H9 (cell line): ENCODE measurements at regions not wholly inside any gene's neighbourhood (a gene's known extent, or its start where the extent isn't known, plus 50 kb on each side); places are given as distances from the start of the nearest gene placed in this dataset.

ENCODE experiments used
- DNase-seq: peaks from one replicate; pipeline ENCODE4 v3.0.0-alpha.2; 2017
- H2AFZ ChIP-seq: one replicate; pipeline ENCODE4 v1.6.1; 2013; ENCODE audit warnings: mild to moderate bottlenecking, low read length, control low read depth, moderate library complexity
- H2AK5ac ChIP-seq: 2 replicates; pipeline ENCODE4 v1.6.1; 2013; ENCODE audit warnings: low read length, control low read depth, mixed read lengths; ENCODE audit not compliant: insufficient read length
- H2BK120ac ChIP-seq: one replicate; pipeline ENCODE4 v1.6.1; 2013; ENCODE audit warnings: low read depth, mild to moderate bottlenecking, low read length, control low read depth, inconsistent platforms; ENCODE audit not compliant: poor library complexity, severe bottlenecking
- H2BK12ac ChIP-seq: 2 replicates; pipeline ENCODE4 v1.6.1; 2013; ENCODE audit warnings: low read length, control low read depth, mixed read lengths, low read depth; ENCODE audit not compliant: insufficient read length
- H2BK15ac ChIP-seq: 2 replicates; pipeline ENCODE4 v1.6.1; 2013; ENCODE audit warnings: low read depth, low read length, control low read depth
- H2BK20ac ChIP-seq: one replicate; pipeline ENCODE4 v1.6.1; 2013; ENCODE audit warnings: low read depth, mild to moderate bottlenecking, low read length, control low read depth, inconsistent platforms; ENCODE audit not compliant: poor library complexity, severe bottlenecking
- H2BK5ac ChIP-seq: 2 replicates; pipeline ENCODE4 v1.6.1; 2013; ENCODE audit warnings: low read length, control low read depth, mixed read lengths; ENCODE audit not compliant: insufficient read length
- H3K14ac ChIP-seq: 2 replicates; pipeline ENCODE4 v1.6.1; 2013; ENCODE audit warnings: low read length, control low read depth; ENCODE audit not compliant: insufficient read depth
- H3K18ac ChIP-seq: 2 replicates; pipeline ENCODE4 v1.6.1; 2013; ENCODE audit warnings: low read depth, mild to moderate bottlenecking, mixed read lengths, low read length, control low read depth; ENCODE audit not compliant: insufficient read length
- H3K23ac ChIP-seq: 2 replicates; pipeline ENCODE4 v1.6.1; 2013; ENCODE audit warnings: low read length, control low read depth, mixed read lengths, low read depth; ENCODE audit not compliant: insufficient read length
- H3K23me2 ChIP-seq: 2 replicates; pipeline ENCODE4 v1.6.1; 2013; ENCODE audit warnings: low read depth, mild to moderate bottlenecking, mixed read lengths, low read length, control low read depth; ENCODE audit not compliant: insufficient read length, poor library complexity, severe bottlenecking
- H3K27ac ChIP-seq: 2 replicates; pipeline ENCODE4 v1.5.1; 2013; ENCODE audit warnings: low read length, control low read depth, mixed read lengths, low read depth; ENCODE audit not compliant: insufficient read length
- H3K27me3 ChIP-seq: 2 replicates; pipeline ENCODE4 v1.6.1; 2013; ENCODE audit warnings: low read length, control low read depth, inconsistent platforms; ENCODE audit not compliant: insufficient read depth
- H3K4ac ChIP-seq: 2 replicates; pipeline ENCODE4 v1.6.1; 2013; ENCODE audit warnings: low read depth, mild to moderate bottlenecking, control low read depth, inconsistent platforms, low read length, moderate library complexity
- H3K4me1 ChIP-seq: 2 replicates; pipeline ENCODE4 v1.6.1; 2013; ENCODE audit warnings: low read length, control low read depth, inconsistent platforms; ENCODE audit not compliant: insufficient read depth
- H3K4me2 ChIP-seq: 2 replicates; pipeline ENCODE4 v1.6.1; 2013; ENCODE audit warnings: low read length, control low read depth, mixed read lengths; ENCODE audit not compliant: insufficient read length, insufficient read depth
- H3K56ac ChIP-seq: 2 replicates; pipeline ENCODE4 v1.6.1; 2013; ENCODE audit warnings: low read depth, mild to moderate bottlenecking, mixed read lengths, low read length, control low read depth; ENCODE audit not compliant: insufficient read length
- H3K79me1 ChIP-seq: 2 replicates; pipeline ENCODE4 v1.6.1; 2013; ENCODE audit warnings: low read depth, mild to moderate bottlenecking, moderate library complexity, low read length, control low read depth, inconsistent platforms; ENCODE audit not compliant: insufficient read depth, poor library complexity, severe bottlenecking
- H3K79me2 ChIP-seq: 2 replicates; pipeline ENCODE4 v1.6.1; 2013; ENCODE audit warnings: low read length, control low read depth, inconsistent platforms; ENCODE audit not compliant: insufficient read depth
- H3K9ac ChIP-seq: 2 replicates; pipeline ENCODE4 v1.6.1; 2013; ENCODE audit warnings: low read length, control low read depth, mixed read lengths; ENCODE audit not compliant: insufficient read length; ENCODE audit errors: extremely low read depth
- H3K9me3 ChIP-seq: one replicate; pipeline ENCODE4 v1.6.1; 2013; ENCODE audit warnings: low read depth, low read length, inconsistent platforms; ENCODE audit not compliant: control insufficient read depth
- H3T11ph ChIP-seq: one replicate; pipeline ENCODE4 v1.6.1; 2013; ENCODE audit warnings: mild to moderate bottlenecking, low read length, control low read depth, inconsistent platforms
- H4K20me1 ChIP-seq: one replicate; pipeline ENCODE4 v1.6.1; 2013; ENCODE audit not compliant: control insufficient read depth, insufficient read length, insufficient read depth
- H4K5ac ChIP-seq: 2 replicates; pipeline ENCODE4 v1.6.1; 2013; ENCODE audit warnings: low read depth, mild to moderate bottlenecking, mixed read lengths, low read length, control low read depth; ENCODE audit not compliant: insufficient read length
- H4K8ac ChIP-seq: replicated peaks from 2 replicates; pipeline ENCODE4 v1.6.1; 2013; ENCODE audit warnings: low read length, control low read depth, mixed read lengths, low read depth; ENCODE audit not compliant: insufficient read length
- H4K91ac ChIP-seq: 2 replicates; pipeline ENCODE4 v1.6.1; 2013; ENCODE audit warnings: low read depth, mild to moderate bottlenecking, moderate library complexity, mixed read lengths, low read length, control low read depth; ENCODE audit not compliant: insufficient read length
- H3K27ac Mint-ChIP-seq, 3 experiments: 2 replicates in 2 of 3; 3 replicates in 1 of 3; pipeline ENCODE4 v1.8.0; 2020 to 2021; ENCODE audit warnings: mixed read lengths in 3 of 3, mild to moderate bottlenecking in 1 of 3, moderate library complexity in 1 of 3
- H3K27me3 Mint-ChIP-seq: 2 replicates; pipeline ENCODE4 v1.8.0; 2021; ENCODE audit warnings: low read depth, mild to moderate bottlenecking, moderate library complexity, mixed read lengths
- H3K36me3 Mint-ChIP-seq, 3 experiments: 2 replicates in 2 of 3; 3 replicates in 1 of 3; pipeline ENCODE4 v1.8.0; 2020 to 2021; ENCODE audit warnings: low read depth in 3 of 3, mixed read lengths in 3 of 3; ENCODE audit not compliant: insufficient read depth in 1 of 3
- H3K4me1 Mint-ChIP-seq, 2 experiments: 2 replicates each; pipeline ENCODE4 v1.8.0; 2020; ENCODE audit warnings: mixed read lengths in 2 of 2
- H3K4me3 Mint-ChIP-seq, 2 experiments: 2 replicates in 1 of 2; 3 replicates in 1 of 2; pipeline ENCODE4 v1.8.0; 2020 to 2021; ENCODE audit warnings: mild to moderate bottlenecking in 2 of 2, mixed read lengths in 2 of 2, moderate library complexity in 1 of 2
- H3K9me3 Mint-ChIP-seq, 2 experiments: 2 replicates in 1 of 2; 3 replicates in 1 of 2; pipeline ENCODE4 v1.8.0; 2020; ENCODE audit warnings: mild to moderate bottlenecking in 2 of 2, mixed read lengths in 2 of 2, moderate library complexity in 1 of 2
- WGBS: extraction: QIAGEN DNeasy Blood & Tissue Kit; methylation state at CpG from one replicate; pipeline ENCODE4 v1.1.7; 2013; ENCODE audit warnings: missing lambda C conversion rate, low lambda C conversion rate, mixed read lengths; ENCODE audit not compliant: insufficient read length; ENCODE audit errors: extremely low coverage; 5-methylcytosine and 5-hydroxymethylcytosine counted together
- TF ChIP-seq, protein P1 (sequence below): fragments of 200-600 bp; sonication (generic); conservative IDR thresholded peaks from 3 replicates; pipeline ENCODE4 v1.8.0; 2021; ENCODE audit warnings: antibody characterized with exemption, mild to moderate bottlenecking

DNA sequence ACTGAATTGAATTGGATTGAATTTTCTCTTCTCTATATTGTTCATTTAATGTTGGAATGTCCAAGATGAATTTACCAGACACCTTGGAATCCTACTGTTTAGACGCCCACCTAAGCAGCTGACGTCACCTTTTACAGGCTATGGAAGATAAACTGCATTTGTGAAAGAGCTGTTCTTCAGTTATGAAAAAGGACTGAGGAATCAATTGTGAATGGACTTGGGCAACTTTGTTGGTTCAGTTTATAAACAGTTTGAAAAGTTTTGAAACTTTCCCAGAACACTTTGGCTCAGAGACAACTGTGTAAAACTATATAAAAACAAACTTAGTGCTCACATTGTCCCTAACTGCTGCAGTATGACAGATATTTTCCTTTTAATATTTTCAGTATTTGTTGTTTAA is 590.8 kb upstream of the SPRY2 start:
- Histone ChIP-seq H2BK12ac (no peak overlapping the region), H4K91ac (no peak overlapping the region), H4K5ac (no peak overlapping the region), H4K8ac (no peak overlapping the region), H3T11ph (no peak overlapping the region), H2BK15ac (no peak overlapping the region), H3K4ac (no peak overlapping the region), H3K27me3 (no peaks in the 10 kb centered on the region), H3K4me2 (no peak overlapping the region), H3K23me2 (no peaks in the 10 kb centered on the region), H3K27ac (no peak overlapping the region), H3K4me1 (no peaks in the 10 kb centered on the region), H2BK5ac (no peak overlapping the region), H3K18ac (no peak overlapping the region), H3K79me2 (no peaks in the 10 kb centered on the region), H2AK5ac (no peak overlapping the region), H2BK120ac (no peak overlapping the region), H2BK20ac (no peak overlapping the region), H3K9me3 (no peaks in the 10 kb centered on the region), H4K20me1 (no peaks in the 10 kb centered on the region), H3K79me1 (no peaks in the 10 kb centered on the region), H3K23ac (no peak overlapping the region), H3K9ac (no peak overlapping the region), H3K56ac (no peak overlapping the region), H3K14ac (no peak overlapping the region), H2AFZ (no peak overlapping the region)
- H3K9me3 Mint-ChIP-seq: no peaks in the 10 kb centered on the region
- H3K4me3 Mint-ChIP-seq: no peak overlapping the region
- TF ChIP-seq, protein P1, sequence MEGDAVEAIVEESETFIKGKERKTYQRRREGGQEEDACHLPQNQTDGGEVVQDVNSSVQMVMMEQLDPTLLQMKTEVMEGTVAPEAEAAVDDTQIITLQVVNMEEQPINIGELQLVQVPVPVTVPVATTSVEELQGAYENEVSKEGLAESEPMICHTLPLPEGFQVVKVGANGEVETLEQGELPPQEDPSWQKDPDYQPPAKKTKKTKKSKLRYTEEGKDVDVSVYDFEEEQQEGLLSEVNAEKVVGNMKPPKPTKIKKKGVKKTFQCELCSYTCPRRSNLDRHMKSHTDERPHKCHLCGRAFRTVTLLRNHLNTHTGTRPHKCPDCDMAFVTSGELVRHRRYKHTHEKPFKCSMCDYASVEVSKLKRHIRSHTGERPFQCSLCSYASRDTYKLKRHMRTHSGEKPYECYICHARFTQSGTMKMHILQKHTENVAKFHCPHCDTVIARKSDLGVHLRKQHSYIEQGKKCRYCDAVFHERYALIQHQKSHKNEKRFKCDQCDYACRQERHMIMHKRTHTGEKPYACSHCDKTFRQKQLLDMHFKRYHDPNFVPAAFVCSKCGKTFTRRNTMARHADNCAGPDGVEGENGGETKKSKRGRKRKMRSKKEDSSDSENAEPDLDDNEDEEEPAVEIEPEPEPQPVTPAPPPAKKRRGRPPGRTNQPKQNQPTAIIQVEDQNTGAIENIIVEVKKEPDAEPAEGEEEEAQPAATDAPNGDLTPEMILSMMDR: no peak
- no peaks in the 10 kb centered on the region for H3K4me1 Mint-ChIP-seq
- DNase-seq: no peak
- H3K27ac Mint-ChIP-seq: no peak overlapping the region
- H3K36me3 Mint-ChIP-seq: no peaks in the 10 kb centered on the region
- H3K27me3 Mint-ChIP-seq: no peaks in the 10 kb centered on the region
- no CpG with 5 or more reads among the region's 2 CpGs for WGBS
